ENCODE measurements at regions not wholly inside any gene's neighbourhood (a gene's known extent, or its start where the extent isn't known, plus 50 kb on each side); places are given as distances from the start of the nearest gene placed in this dataset.

GRCh38 chr21:41641510-41641815 lies 125.4 kb downstream of the RIPK4 start:
- TF ChIP-seq POLR2A (IDR thresholded peaks at IDR 0.05) (no peak), CTCF (IDR thresholded peaks at IDR 0.05) (no peak), POLR2AphosphoS5 (IDR thresholded peaks at IDR 0.05) (no peak)
